ENCODE measurements at regions not wholly inside any gene's neighbourhood (a gene's known extent, or its start where the extent isn't known, plus 50 kb on each side); places are given as distances from the start of the nearest gene placed in this dataset.

DNA sequence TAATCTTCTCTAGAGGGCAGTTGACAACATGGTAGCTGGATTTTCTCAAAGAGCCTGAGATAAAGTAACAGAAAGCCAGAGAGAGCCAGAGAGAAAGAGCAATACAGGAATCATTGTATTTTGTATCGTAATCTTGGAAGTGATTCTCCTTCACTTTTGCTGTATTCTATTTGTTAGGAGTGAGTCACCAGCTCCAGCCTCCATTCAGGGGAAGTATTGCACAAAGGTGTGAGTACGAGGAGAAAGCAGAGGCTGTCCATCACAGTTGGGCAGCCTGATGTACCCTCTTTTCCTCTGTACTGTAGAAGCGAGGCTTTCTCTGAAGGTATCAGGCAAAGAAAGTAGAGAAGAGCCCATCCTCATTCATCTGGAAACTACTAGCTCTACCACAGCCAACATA is 176.8 kb downstream of the KCNS3 start:
- TF ChIP-seq EP300 (IDR thresholded peaks at IDR 0.05), result no peak
- TF ChIP-seq, protein P1, sequence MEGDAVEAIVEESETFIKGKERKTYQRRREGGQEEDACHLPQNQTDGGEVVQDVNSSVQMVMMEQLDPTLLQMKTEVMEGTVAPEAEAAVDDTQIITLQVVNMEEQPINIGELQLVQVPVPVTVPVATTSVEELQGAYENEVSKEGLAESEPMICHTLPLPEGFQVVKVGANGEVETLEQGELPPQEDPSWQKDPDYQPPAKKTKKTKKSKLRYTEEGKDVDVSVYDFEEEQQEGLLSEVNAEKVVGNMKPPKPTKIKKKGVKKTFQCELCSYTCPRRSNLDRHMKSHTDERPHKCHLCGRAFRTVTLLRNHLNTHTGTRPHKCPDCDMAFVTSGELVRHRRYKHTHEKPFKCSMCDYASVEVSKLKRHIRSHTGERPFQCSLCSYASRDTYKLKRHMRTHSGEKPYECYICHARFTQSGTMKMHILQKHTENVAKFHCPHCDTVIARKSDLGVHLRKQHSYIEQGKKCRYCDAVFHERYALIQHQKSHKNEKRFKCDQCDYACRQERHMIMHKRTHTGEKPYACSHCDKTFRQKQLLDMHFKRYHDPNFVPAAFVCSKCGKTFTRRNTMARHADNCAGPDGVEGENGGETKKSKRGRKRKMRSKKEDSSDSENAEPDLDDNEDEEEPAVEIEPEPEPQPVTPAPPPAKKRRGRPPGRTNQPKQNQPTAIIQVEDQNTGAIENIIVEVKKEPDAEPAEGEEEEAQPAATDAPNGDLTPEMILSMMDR (IDR thresholded peaks at IDR 0.05), result no peak
- TF ChIP-seq POLR2A (IDR thresholded peaks at IDR 0.05), result no peak

All from ovary (tissue), 3 donors.